Hepatic stellate cell (primary cell): ENCODE measurements at regions not wholly inside any gene's neighbourhood (a gene's known extent, or its start where the extent isn't known, plus 50 kb on each side); places are given as distances from the start of the nearest gene placed in this dataset.
A peak's percentile ranks its signal among the peaks of the same experiment; 100 is the strongest.

ENCODE experiments used
- DNase-seq: peaks from one replicate; pipeline ENCODE4 v3.0.0; 2011; ENCODE audit warnings: low spot score

- DNase-seq = no peak
Observed at GRCh38 chr19:30217461-30217860, 154.7 kb upstream of the ZNF536 start.

GRCh38 chr19:30219702-30220101, 152.5 kb upstream of the ZNF536 start:
- DNase-seq = no peak

GRCh38 chr19:30221176-30221575, 151.0 kb upstream of the ZNF536 start:
- DNase-seq = no peak

GRCh38 chr19:30222428-30222873, 149.7 kb upstream of the ZNF536 start:
- no peak for DNase-seq

GRCh38 chr19:30222992-30223865, 149.0 kb upstream of the ZNF536 start:
- no peak for DNase-seq

GRCh38 chr19:30223866-30224688, 148.1 kb upstream of the ZNF536 start:
- DNase-seq = no peak

GRCh38 chr19:30224689-30225606, 147.2 kb upstream of the ZNF536 start:
- no peak for DNase-seq

GRCh38 chr19:30225676-30226463, 146.3 kb upstream of the ZNF536 start:
- no peak for DNase-seq

GRCh38 chr19:30226464-30227011, 145.6 kb upstream of the ZNF536 start:
- no peak for DNase-seq

GRCh38 chr19:30227012-30227621, 145.1 kb upstream of the ZNF536 start:
- DNase-seq = no peak

GRCh38 chr19:30227661-30228112, 144.5 kb upstream of the ZNF536 start:
- DNase-seq = peak; percentile 75

- DNase-seq = no peak
Observed at GRCh38 chr19:30228113-30228834, 143.9 kb upstream of the ZNF536 start.

GRCh38 chr19:30228835-30229524, 143.2 kb upstream of the ZNF536 start:
- no peak for DNase-seq

- DNase-seq = no peak
Observed at GRCh38 chr19:30229525-30230174, 142.5 kb upstream of the ZNF536 start.

GRCh38 chr19:30231408-30232318, 140.5 kb upstream of the ZNF536 start:
- DNase-seq = no peak

- DNase-seq = no peak
Observed at GRCh38 chr19:30233375-30233774, 138.8 kb upstream of the ZNF536 start.

- DNase-seq = no peak
Observed at GRCh38 chr19:30235946-30236345, 136.2 kb upstream of the ZNF536 start.
